OCI-LY7 (cell line): ENCODE measurements at regions not wholly inside any gene's neighbourhood (a gene's known extent, or its start where the extent isn't known, plus 50 kb on each side); places are given as distances from the start of the nearest gene placed in this dataset.

Experiments used
- BruUV-seq: library from RNA; stranded (reverse); fragments of 400-500 nt; replicated peaks from 2 replicates; lab custom pipeline; 2021; lab: Mats Ljungman, UMichigan
- CTCF ChIA-PET: fragments of 300-600 bp; sonication (Branson Sonifier 250); formaldehyde crosslinking; loops from one replicate; lab custom pipeline; 2022; ENCODE audit warnings: antibody characterized with exemption; ENCODE audit not compliant: unreplicated experiment; lab: Charles Lee
- POLR2A ChIA-PET: fragments of 300-600 bp; sonication (Branson Sonifier 250); formaldehyde crosslinking; loops from one replicate; lab custom pipeline; 2022; ENCODE audit warnings: antibody characterized with exemption; lab: Charles Lee
- DNase-seq: peaks from one replicate; pipeline ENCODE4 v3.0.0-alpha.2; 2015; ENCODE audit warnings: low spot score
- H2AFZ ChIP-seq: fragments of 200-600 bp; sonication (generic), shearing (Covaris generic); 2 replicates; pipeline ENCODE4 v1.6.1; 2014; ENCODE audit warnings: mild to moderate bottlenecking, antibody characterized with exemption, low read length, moderate library complexity
- H3K27ac ChIP-seq: fragments of 200-600 bp; sonication (generic); 2 replicates; pipeline ENCODE4 v1.5.1; 2014; ENCODE audit warnings: mixed run types, low read depth, mild to moderate bottlenecking, moderate library complexity, low read length, inconsistent platforms; ENCODE audit not compliant: poor library complexity, severe bottlenecking
- H3K36me3 ChIP-seq: fragments of 200-600 bp; sonication (generic); 2 replicates; pipeline ENCODE4 v1.6.1; 2014; ENCODE audit warnings: mild to moderate bottlenecking, antibody characterized with exemption, low read length, moderate library complexity, mixed read lengths; ENCODE audit not compliant: insufficient read depth
- H3K4me1 ChIP-seq: fragments of 200-600 bp; sonication (generic); 2 replicates; pipeline ENCODE4 v1.5.1; 2014; ENCODE audit warnings: mild to moderate bottlenecking, low read length; ENCODE audit not compliant: insufficient read depth, poor library complexity, severe bottlenecking
- H3K4me2 ChIP-seq: fragments of 200-600 bp; sonication (generic); 2 replicates; pipeline ENCODE4 v1.6.1; 2014; ENCODE audit warnings: mild to moderate bottlenecking, low read length
- H3K4me3 ChIP-seq: fragments of 200-600 bp; sonication (generic); 2 replicates; pipeline ENCODE4 v1.5.1; 2014; ENCODE audit warnings: mild to moderate bottlenecking, low read depth, low read length; ENCODE audit not compliant: poor library complexity, severe bottlenecking
- H3K79me2 ChIP-seq: fragments of 200-600 bp; sonication (generic); 2 replicates; pipeline ENCODE4 v1.6.1; 2016; ENCODE audit warnings: low read depth, mild to moderate bottlenecking, low read length, moderate library complexity, mixed read lengths; ENCODE audit not compliant: insufficient read depth
- H3K9me2 ChIP-seq: fragments of 200-600 bp; sonication (generic); 2 replicates; pipeline ENCODE4 v1.6.1; 2016; ENCODE audit warnings: mild to moderate bottlenecking, low read length, mixed read lengths; ENCODE audit not compliant: insufficient read depth
- H3K9me3 ChIP-seq: fragments of 200-600 bp; sonication (generic); 2 replicates; pipeline ENCODE4 v1.6.1; 2014; ENCODE audit warnings: mild to moderate bottlenecking, mixed run types, low read length, mixed read lengths
- H4K20me1 ChIP-seq: fragments of 200-600 bp; sonication (generic); 2 replicates; pipeline ENCODE4 v1.6.1; 2014; ENCODE audit warnings: mild to moderate bottlenecking, antibody characterized with exemption, low read length, moderate library complexity, mixed read lengths; ENCODE audit not compliant: insufficient read depth
- EZH2phosphoT487 ChIP-seq: fragments of 200-600 bp; sonication (generic); IDR thresholded peaks from 2 replicates; pipeline ENCODE4 v1.6.1; 2018; ENCODE audit warnings: low read depth, borderline replicate concordance, mild to moderate bottlenecking, mixed run types, antibody characterized with exemption, low read length, moderate library complexity, mixed read lengths
- intact Hi-C: fragments of 100-400 bp; cut with micrococcal nuclease; formaldehyde crosslinking; loops from one replicate; pipeline ENCODE4 v1.10.0; 2022; ENCODE audit not compliant: unreplicated experiment
- TF ChIP-seq, protein P1 (sequence below): fragments of 200-600 bp; sonication (generic); conservative IDR thresholded peaks from 2 replicates; pipeline ENCODE4 v1.5.1; 2014; ENCODE audit warnings: mild to moderate bottlenecking, antibody characterized with exemption, low read length, moderate library complexity, mixed read lengths

DNA sequence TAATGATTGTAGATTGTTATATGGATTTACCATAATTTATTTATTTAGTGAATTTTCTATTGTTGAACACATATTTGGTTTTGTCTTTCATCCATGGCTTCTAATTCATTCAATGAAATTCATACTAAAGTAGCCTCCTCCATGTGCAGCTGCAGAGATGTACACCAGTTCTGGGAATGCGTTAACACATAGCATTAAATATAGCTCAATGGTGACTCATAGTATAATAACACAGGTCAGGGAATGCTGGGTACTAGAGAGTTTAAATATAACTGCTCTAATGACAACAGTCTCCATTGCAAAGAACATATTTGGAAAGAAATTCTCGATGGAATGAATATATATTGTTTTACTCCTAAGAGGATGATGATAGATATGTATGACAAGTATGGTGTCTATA, 1190.2 kb upstream of the NRXN1 start:
- DNase-seq: no peak
- H4K20me1 ChIP-seq: no peaks in the 10 kb centered on the region
- CTCF ChIA-PET: no interaction called here
- TF ChIP-seq, protein P1, sequence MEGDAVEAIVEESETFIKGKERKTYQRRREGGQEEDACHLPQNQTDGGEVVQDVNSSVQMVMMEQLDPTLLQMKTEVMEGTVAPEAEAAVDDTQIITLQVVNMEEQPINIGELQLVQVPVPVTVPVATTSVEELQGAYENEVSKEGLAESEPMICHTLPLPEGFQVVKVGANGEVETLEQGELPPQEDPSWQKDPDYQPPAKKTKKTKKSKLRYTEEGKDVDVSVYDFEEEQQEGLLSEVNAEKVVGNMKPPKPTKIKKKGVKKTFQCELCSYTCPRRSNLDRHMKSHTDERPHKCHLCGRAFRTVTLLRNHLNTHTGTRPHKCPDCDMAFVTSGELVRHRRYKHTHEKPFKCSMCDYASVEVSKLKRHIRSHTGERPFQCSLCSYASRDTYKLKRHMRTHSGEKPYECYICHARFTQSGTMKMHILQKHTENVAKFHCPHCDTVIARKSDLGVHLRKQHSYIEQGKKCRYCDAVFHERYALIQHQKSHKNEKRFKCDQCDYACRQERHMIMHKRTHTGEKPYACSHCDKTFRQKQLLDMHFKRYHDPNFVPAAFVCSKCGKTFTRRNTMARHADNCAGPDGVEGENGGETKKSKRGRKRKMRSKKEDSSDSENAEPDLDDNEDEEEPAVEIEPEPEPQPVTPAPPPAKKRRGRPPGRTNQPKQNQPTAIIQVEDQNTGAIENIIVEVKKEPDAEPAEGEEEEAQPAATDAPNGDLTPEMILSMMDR: no peak
- no peak for TF ChIP-seq EZH2phosphoT487
- intact Hi-C loops: no loop called here
- H2AFZ ChIP-seq: no peak overlapping the region
- no peak overlapping the region for H3K4me3 ChIP-seq
- H3K79me2 ChIP-seq: no peaks in the 10 kb centered on the region
- H3K9me3 ChIP-seq: no peaks in the 10 kb centered on the region
- H3K9me2 ChIP-seq: no peaks in the 10 kb centered on the region
- no peaks in the 10 kb centered on the region for H3K4me1 ChIP-seq
- H3K36me3 ChIP-seq: no peaks in the 10 kb centered on the region
- BruUV-seq: no TSS peak
- POLR2A ChIA-PET: interaction anchor here (0.6 kb wide), 1 partner anchor 9 kb away, joined by 3 read pairs; no protein-coding TSS in a partner anchor
- no peak overlapping the region for H3K27ac ChIP-seq
- no peak overlapping the region for H3K4me2 ChIP-seq

DNA sequence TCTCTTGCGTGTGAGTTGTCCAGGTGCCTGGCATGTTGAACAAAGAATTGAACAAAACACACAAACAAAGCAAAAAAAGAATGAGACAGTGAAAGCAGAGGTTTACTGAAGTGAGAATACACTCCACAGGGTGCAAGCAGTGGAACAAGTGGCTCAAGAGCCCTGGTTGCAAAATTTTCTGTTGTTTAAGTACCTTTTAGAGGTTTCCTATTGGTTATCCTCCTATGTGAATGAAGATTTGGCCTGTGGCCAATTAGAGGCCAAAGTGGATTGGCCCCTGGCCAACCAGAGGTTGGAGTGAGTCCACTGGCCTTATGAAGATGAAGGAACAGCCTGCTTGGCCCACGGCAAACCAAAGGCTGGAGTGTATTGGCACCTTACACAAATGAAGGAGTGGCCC, 1188.5 kb upstream of the NRXN1 start:
- no peaks in the 10 kb centered on the region for H4K20me1 ChIP-seq
- ChIA-PET POLR2A (no interaction called here), CTCF (no interaction called here)
- no peak overlapping the region for H3K27ac ChIP-seq
- no peak overlapping the region for H3K4me3 ChIP-seq
- H3K79me2 ChIP-seq: no peaks in the 10 kb centered on the region
- TF ChIP-seq EZH2phosphoT487: no peak
- TF ChIP-seq, protein P1: no peak
- intact Hi-C loops: no loop called here
- no TSS peak for BruUV-seq
- no peaks in the 10 kb centered on the region for H3K4me1 ChIP-seq
- H3K4me2 ChIP-seq: no peak overlapping the region
- no peaks in the 10 kb centered on the region for H3K9me2 ChIP-seq
- no peaks in the 10 kb centered on the region for H3K36me3 ChIP-seq
- no peaks in the 10 kb centered on the region for H3K9me3 ChIP-seq
- no peak overlapping the region for H2AFZ ChIP-seq
- no peak for DNase-seq

DNA sequence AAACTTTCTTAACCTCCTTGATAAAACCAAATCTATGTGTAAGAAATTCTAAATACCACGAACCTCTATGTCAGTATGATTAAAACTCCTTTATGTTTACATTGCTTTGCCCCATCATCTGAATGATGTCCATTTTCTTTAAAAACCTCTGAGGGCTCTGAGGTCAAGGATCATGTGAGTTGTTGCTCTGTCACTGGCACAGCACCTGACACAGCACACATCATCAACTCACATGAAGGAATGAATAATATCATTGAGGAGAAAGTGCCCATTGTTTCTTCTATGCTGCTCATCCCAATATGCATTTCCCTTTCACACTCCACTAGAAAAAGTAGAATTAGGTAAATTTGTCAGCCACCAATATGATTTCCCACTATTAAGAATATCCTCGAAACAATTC, 1178.7 kb upstream of the NRXN1 start:
- Histone ChIP-seq H3K9me3 (no peaks in the 10 kb centered on the region), H2AFZ (no peak overlapping the region), H3K9me2 (no peaks in the 10 kb centered on the region), H3K36me3 (no peaks in the 10 kb centered on the region), H3K4me2 (no peak overlapping the region), H3K27ac (no peak overlapping the region), H3K4me3 (no peak overlapping the region), H3K79me2 (no peaks in the 10 kb centered on the region), H3K4me1 (no peaks in the 10 kb centered on the region), H4K20me1 (no peaks in the 10 kb centered on the region)
- no TSS peak for BruUV-seq
- CTCF ChIA-PET: no interaction called here
- DNase-seq: no peak
- POLR2A ChIA-PET: no interaction called here
- intact Hi-C loops: no loop called here
- no peak for TF ChIP-seq EZH2phosphoT487
- TF ChIP-seq, protein P1: no peak
